ENCODE measurements at regions not wholly inside any gene's neighbourhood (a gene's known extent, or its start where the extent isn't known, plus 50 kb on each side); places are given as distances from the start of the nearest gene placed in this dataset.

GRCh38 chr9:18393340-18394130, 80.4 kb upstream of the ADAMTSL1 start:
- DNase-seq (ENCODE audit: low spot score) = no peak

GRCh38 chr9:18394847-18395351, 79.1 kb upstream of the ADAMTSL1 start:
- no peak for DNase-seq (ENCODE audit: low spot score)

GRCh38 chr9:18396102-18396728, 77.7 kb upstream of the ADAMTSL1 start:
- DNase-seq (ENCODE audit: low spot score) = no peak

GRCh38 chr9:18397076-18397475, 76.9 kb upstream of the ADAMTSL1 start:
- no peak for DNase-seq (ENCODE audit: low spot score)

GRCh38 chr9:18398038-18398437, 75.9 kb upstream of the ADAMTSL1 start:
- DNase-seq (ENCODE audit: low spot score) = no peak

GRCh38 chr9:18404434-18405029, 69.4 kb upstream of the ADAMTSL1 start:
- DNase-seq (ENCODE audit: low spot score) = no peak

- DNase-seq (ENCODE audit: low spot score) = no peak
Observed at GRCh38 chr9:18405240-18405639, 68.7 kb upstream of the ADAMTSL1 start.

- DNase-seq (ENCODE audit: low spot score) = no peak
Observed at GRCh38 chr9:18410983-18411382, 63.0 kb upstream of the ADAMTSL1 start.

- DNase-seq (ENCODE audit: low spot score) = no peak
Observed at GRCh38 chr9:18421391-18421790, 52.6 kb upstream of the ADAMTSL1 start.

GRCh38 chr9:18422296-18423036, 51.5 kb upstream of the ADAMTSL1 start:
- DNase-seq (ENCODE audit: low spot score) = no peak

- DNase-seq (ENCODE audit: low spot score) = no peak
Observed at GRCh38 chr9:18423791-18424531, 50.0 kb upstream of the ADAMTSL1 start.
